ENCODE measurements at regions not wholly inside any gene's neighbourhood (a gene's known extent, or its start where the extent isn't known, plus 50 kb on each side); places are given as distances from the start of the nearest gene placed in this dataset.

DNA sequence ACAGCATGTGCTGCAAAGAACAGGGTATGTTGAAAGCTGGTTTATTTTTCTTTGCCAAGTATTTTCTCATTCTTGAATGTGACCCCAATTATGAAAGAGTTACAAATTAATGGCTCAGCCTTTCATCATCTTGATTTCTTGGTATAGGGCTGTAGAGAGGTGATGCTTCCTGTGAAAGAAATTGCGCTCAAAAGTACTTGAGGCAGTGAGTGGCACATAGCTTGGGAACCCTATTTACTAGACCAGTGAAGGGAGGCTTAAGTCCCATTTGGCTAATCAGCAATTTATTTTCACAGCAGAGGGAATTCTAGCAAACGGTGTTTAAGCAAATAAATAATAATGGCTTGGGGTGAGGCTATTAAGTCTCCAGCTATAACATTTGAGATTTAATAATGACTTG is 153.9 kb upstream of the MIS18BP1 start:
- ATAC-seq = no peak
- TF ChIP-seq ZFP30 (CRISPR knock-in tag; IDR thresholded peaks at IDR 0.05) = no peak
- TF ChIP-seq ZC3H10 (CRISPR knock-in tag; IDR thresholded peaks at IDR 0.05) = no peak
- no peak for TF ChIP-seq ISL1 (CRISPR knock-in tag; IDR thresholded peaks at IDR 0.05)
- TF ChIP-seq, protein P1, sequence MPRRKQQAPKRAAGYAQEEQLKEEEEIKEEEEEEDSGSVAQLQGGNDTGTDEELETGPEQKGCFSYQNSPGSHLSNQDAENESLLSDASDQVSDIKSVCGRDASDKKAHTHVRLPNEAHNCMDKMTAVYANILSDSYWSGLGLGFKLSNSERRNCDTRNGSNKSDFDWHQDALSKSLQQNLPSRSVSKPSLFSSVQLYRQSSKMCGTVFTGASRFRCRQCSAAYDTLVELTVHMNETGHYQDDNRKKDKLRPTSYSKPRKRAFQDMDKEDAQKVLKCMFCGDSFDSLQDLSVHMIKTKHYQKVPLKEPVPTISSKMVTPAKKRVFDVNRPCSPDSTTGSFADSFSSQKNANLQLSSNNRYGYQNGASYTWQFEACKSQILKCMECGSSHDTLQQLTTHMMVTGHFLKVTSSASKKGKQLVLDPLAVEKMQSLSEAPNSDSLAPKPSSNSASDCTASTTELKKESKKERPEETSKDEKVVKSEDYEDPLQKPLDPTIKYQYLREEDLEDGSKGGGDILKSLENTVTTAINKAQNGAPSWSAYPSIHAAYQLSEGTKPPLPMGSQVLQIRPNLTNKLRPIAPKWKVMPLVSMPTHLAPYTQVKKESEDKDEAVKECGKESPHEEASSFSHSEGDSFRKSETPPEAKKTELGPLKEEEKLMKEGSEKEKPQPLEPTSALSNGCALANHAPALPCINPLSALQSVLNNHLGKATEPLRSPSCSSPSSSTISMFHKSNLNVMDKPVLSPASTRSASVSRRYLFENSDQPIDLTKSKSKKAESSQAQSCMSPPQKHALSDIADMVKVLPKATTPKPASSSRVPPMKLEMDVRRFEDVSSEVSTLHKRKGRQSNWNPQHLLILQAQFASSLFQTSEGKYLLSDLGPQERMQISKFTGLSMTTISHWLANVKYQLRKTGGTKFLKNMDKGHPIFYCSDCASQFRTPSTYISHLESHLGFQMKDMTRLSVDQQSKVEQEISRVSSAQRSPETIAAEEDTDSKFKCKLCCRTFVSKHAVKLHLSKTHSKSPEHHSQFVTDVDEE (CRISPR knock-in tag; IDR thresholded peaks at IDR 0.05) = no peak
- no peak for TF ChIP-seq ZNF70 (CRISPR knock-in tag; IDR thresholded peaks at IDR 0.05)
- no peak for TF ChIP-seq BACH2 (CRISPR knock-in tag; IDR thresholded peaks at IDR 0.05; ENCODE audit: borderline replicate concordance)
- TF ChIP-seq CSDC2 (CRISPR knock-in tag; IDR thresholded peaks at IDR 0.05) = no peak
- no peak for TF ChIP-seq ZNF565 (CRISPR knock-in tag; conservative IDR thresholded peaks at IDR 0.05; ENCODE audit: low read depth)
- TF ChIP-seq, protein P2, sequence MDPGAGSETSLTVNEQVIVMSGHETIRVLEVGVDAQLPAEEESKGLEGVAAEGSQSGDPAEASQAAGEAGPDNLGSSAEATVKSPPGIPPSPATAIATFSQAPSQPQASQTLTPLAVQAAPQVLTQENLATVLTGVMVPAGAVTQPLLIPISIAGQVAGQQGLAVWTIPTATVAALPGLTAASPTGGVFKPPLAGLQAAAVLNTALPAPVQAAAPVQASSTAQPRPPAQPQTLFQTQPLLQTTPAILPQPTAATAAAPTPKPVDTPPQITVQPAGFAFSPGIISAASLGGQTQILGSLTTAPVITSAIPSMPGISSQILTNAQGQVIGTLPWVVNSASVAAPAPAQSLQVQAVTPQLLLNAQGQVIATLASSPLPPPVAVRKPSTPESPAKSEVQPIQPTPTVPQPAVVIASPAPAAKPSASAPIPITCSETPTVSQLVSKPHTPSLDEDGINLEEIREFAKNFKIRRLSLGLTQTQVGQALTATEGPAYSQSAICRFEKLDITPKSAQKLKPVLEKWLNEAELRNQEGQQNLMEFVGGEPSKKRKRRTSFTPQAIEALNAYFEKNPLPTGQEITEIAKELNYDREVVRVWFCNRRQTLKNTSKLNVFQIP (CRISPR knock-in tag; IDR thresholded peaks at IDR 0.05; ENCODE audit: borderline replicate concordance, low read depth) = no peak
- TF ChIP-seq TOX (CRISPR knock-in tag; IDR thresholded peaks at IDR 0.05; ENCODE audit: borderline replicate concordance) = no peak
- TF ChIP-seq TCF4 (CRISPR knock-in tag; IDR thresholded peaks at IDR 0.05; ENCODE audit: borderline replicate concordance) = no peak
- TF ChIP-seq, protein P3, sequence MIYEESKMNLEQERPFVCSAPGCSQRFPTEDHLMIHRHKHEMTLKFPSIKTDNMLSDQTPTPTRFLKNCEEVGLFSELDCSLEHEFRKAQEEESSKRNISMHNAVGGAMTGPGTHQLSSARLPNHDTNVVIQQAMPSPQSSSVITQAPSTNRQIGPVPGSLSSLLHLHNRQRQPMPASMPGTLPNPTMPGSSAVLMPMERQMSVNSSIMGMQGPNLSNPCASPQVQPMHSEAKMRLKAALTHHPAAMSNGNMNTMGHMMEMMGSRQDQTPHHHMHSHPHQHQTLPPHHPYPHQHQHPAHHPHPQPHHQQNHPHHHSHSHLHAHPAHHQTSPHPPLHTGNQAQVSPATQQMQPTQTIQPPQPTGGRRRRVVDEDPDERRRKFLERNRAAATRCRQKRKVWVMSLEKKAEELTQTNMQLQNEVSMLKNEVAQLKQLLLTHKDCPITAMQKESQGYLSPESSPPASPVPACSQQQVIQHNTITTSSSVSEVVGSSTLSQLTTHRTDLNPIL (CRISPR knock-in tag; IDR thresholded peaks at IDR 0.05; ENCODE audit: low read depth) = no peak
- TF ChIP-seq GLIS3 (CRISPR knock-in tag; IDR thresholded peaks at IDR 0.05) = no peak
- TF ChIP-seq PPARA (CRISPR knock-in tag; IDR thresholded peaks at IDR 0.05; ENCODE audit: borderline replicate concordance) = no peak

DNA sequence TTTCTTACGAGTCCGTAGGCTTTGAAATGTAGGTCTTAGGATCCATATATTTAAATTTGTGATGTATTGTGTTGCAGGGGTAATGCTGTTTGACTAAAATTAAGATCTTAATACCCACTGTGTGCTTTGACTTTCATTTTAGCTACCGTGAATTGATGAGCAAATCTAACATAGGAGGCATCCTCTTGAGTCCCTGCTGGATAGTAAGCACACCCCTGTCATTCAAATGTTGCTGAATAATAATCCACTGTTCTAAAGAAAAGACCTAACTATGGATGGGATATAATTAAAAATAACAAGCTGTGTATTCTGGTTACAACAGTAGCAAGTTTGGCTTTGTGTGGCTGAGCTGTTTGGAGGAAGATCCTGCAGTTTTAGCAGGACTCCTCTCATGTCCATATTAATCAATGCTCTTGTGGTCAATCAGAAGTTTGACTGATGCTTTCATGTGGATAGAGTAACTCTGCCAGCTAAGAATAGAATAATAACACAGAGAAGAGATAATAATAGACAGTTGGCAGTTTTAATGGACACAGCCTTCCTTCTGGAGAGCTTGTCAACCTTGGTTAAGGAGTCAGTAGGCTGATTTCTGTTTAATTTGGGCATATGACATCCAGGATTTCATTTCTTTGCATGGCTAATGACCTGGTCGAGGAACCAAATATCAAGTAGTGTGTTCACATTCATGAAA is 148.1 kb upstream of the MIS18BP1 start:
- ATAC-seq = no peak
- TF ChIP-seq, protein P4, sequence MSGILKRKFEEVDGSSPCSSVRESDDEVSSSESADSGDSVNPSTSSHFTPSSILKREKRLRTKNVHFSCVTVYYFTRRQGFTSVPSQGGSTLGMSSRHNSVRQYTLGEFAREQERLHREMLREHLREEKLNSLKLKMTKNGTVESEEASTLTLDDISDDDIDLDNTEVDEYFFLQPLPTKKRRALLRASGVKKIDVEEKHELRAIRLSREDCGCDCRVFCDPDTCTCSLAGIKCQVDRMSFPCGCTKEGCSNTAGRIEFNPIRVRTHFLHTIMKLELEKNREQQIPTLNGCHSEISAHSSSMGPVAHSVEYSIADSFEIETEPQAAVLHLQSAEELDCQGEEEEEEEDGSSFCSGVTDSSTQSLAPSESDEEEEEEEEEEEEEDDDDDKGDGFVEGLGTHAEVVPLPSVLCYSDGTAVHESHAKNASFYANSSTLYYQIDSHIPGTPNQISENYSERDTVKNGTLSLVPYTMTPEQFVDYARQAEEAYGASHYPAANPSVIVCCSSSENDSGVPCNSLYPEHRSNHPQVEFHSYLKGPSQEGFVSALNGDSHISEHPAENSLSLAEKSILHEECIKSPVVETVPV (CRISPR knock-in tag; IDR thresholded peaks at IDR 0.05) = no peak
- TF ChIP-seq ZFP3 (CRISPR knock-in tag; IDR thresholded peaks at IDR 0.05) (no peak), PPARA (CRISPR knock-in tag; IDR thresholded peaks at IDR 0.05; ENCODE audit: borderline replicate concordance) (no peak), ISL1 (CRISPR knock-in tag; IDR thresholded peaks at IDR 0.05) (no peak), ZC3H10 (CRISPR knock-in tag; IDR thresholded peaks at IDR 0.05) (no peak), RARB (CRISPR knock-in tag; IDR thresholded peaks at IDR 0.05) (no peak), GLIS3 (CRISPR knock-in tag; IDR thresholded peaks at IDR 0.05) (no peak), TOX (CRISPR knock-in tag; IDR thresholded peaks at IDR 0.05; ENCODE audit: borderline replicate concordance) (no peak)
- TF ChIP-seq, protein P5, sequence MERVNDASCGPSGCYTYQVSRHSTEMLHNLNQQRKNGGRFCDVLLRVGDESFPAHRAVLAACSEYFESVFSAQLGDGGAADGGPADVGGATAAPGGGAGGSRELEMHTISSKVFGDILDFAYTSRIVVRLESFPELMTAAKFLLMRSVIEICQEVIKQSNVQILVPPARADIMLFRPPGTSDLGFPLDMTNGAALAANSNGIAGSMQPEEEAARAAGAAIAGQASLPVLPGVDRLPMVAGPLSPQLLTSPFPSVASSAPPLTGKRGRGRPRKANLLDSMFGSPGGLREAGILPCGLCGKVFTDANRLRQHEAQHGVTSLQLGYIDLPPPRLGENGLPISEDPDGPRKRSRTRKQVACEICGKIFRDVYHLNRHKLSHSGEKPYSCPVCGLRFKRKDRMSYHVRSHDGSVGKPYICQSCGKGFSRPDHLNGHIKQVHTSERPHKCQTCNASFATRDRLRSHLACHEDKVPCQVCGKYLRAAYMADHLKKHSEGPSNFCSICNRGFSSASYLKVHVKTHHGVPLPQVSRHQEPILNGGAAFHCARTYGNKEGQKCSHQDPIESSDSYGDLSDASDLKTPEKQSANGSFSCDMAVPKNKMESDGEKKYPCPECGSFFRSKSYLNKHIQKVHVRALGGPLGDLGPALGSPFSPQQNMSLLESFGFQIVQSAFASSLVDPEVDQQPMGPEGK (CRISPR knock-in tag; IDR thresholded peaks at IDR 0.05; ENCODE audit: borderline replicate concordance) = no peak
- TF ChIP-seq, protein P1 (CRISPR knock-in tag; IDR thresholded peaks at IDR 0.05) = no peak
